ENCODE measurements at regions not wholly inside any gene's neighbourhood (a gene's known extent, or its start where the extent isn't known, plus 50 kb on each side); places are given as distances from the start of the nearest gene placed in this dataset.

GRCh38 chr7:106480616-106481031 is 180.3 kb downstream of the CCDC71L start:
- TF ChIP-seq CTCF (IDR thresholded peaks at IDR 0.05) (no peak), POLR2A (IDR thresholded peaks at IDR 0.05) (no peak)
